ENCODE measurements at regions not wholly inside any gene's neighbourhood (a gene's known extent, or its start where the extent isn't known, plus 50 kb on each side); places are given as distances from the start of the nearest gene placed in this dataset.

GRCh38 chr7:33701927-33702326, 203.4 kb upstream of the BMPER start:
- H3K4me2 ChIP-seq (ENCODE audit: low read length), result no peak overlapping the region
- no peaks in the 10 kb centered on the region for H3K36me3 ChIP-seq (ENCODE audit: control insufficient read depth, insufficient read depth, low read length)
- no peak overlapping the region for H2AFZ ChIP-seq
- no peak overlapping the region for H3K9ac ChIP-seq
- H3K79me2 ChIP-seq, result no peaks in the 10 kb centered on the region
- no peaks in the 10 kb centered on the region for H3K4me1 ChIP-seq
- no peak for TF ChIP-seq CTCF (IDR thresholded peaks at IDR 0.05)
- no peaks in the 10 kb centered on the region for H3K9me3 ChIP-seq (ENCODE audit: control insufficient read depth, low read length)
- no peak overlapping the region for H3K27ac ChIP-seq
- no peak overlapping the region for H3K4me3 ChIP-seq (ENCODE audit: low read depth, low read length)
- H3K27me3 ChIP-seq (ENCODE audit: control insufficient read depth, insufficient read depth, low read length), result no peaks in the 10 kb centered on the region

DNA sequence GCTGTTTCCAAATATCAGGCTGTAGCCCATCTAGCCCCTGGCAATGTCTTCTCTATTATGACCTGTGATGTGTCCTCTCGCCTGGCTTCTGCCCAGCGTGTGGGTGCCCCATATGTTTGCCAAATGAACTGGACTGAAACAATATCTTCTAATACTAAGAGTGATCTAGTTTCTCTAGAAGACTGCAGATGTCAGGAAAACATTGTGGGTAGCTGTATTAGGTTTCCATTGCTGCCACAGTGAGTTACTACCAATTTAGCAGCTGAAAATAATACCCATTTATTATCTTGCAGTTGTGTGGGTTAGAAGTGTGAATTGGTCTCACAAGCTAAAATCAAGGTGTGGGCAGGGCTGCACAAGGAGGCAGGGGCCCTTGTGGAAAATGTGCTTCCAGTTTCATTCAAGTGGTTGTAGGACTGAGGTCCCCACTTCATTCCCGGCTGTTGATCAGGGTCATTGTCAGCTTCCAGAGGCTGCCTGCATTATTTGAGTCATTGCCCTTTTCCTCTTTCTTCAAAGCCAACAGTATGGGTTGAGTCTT, 202.8 kb upstream of the BMPER start:
- Histone ChIP-seq H3K4me2 (ENCODE audit: low read length) (no peak overlapping the region), H3K27ac (no peak overlapping the region), H3K79me2 (no peaks in the 10 kb centered on the region), H3K4me1 (no peaks in the 10 kb centered on the region), H3K27me3 (ENCODE audit: control insufficient read depth, insufficient read depth, low read length) (no peaks in the 10 kb centered on the region), H3K36me3 (ENCODE audit: control insufficient read depth, insufficient read depth, low read length) (no peaks in the 10 kb centered on the region), H3K9me3 (ENCODE audit: control insufficient read depth, low read length) (no peaks in the 10 kb centered on the region), H2AFZ (no peak overlapping the region), H3K4me3 (ENCODE audit: low read depth, low read length) (no peak overlapping the region), H3K9ac (no peak overlapping the region)
- TF ChIP-seq CTCF (IDR thresholded peaks at IDR 0.05), result no peak

GRCh38 chr7:33705333-33705833, 200.0 kb upstream of the BMPER start:
- no peak for TF ChIP-seq CTCF (IDR thresholded peaks at IDR 0.05)
- H2AFZ ChIP-seq, result no peak overlapping the region
- H3K27me3 ChIP-seq (ENCODE audit: control insufficient read depth, insufficient read depth, low read length), result no peaks in the 10 kb centered on the region
- no peaks in the 10 kb centered on the region for H3K9me3 ChIP-seq (ENCODE audit: control insufficient read depth, low read length)
- H3K36me3 ChIP-seq (ENCODE audit: control insufficient read depth, insufficient read depth, low read length), result no peaks in the 10 kb centered on the region
- no peaks in the 10 kb centered on the region for H3K79me2 ChIP-seq
- no peak overlapping the region for H3K4me3 ChIP-seq (ENCODE audit: low read depth, low read length)
- no peaks in the 10 kb centered on the region for H3K4me1 ChIP-seq
- no peak overlapping the region for H3K4me2 ChIP-seq (ENCODE audit: low read length)
- H3K9ac ChIP-seq, result no peak overlapping the region
- H3K27ac ChIP-seq, result no peak overlapping the region

- Histone ChIP-seq H3K27me3 (ENCODE audit: control insufficient read depth, insufficient read depth, low read length) (no peaks in the 10 kb centered on the region), H3K4me2 (ENCODE audit: low read length) (no peak overlapping the region), H2AFZ (no peak overlapping the region), H3K4me1 (no peaks in the 10 kb centered on the region), H3K9ac (no peak overlapping the region), H3K4me3 (ENCODE audit: low read depth, low read length) (no peak overlapping the region), H3K79me2 (no peaks in the 10 kb centered on the region), H3K27ac (no peak overlapping the region), H3K36me3 (ENCODE audit: control insufficient read depth, insufficient read depth, low read length) (no peaks in the 10 kb centered on the region), H3K9me3 (ENCODE audit: control insufficient read depth, low read length) (no peaks in the 10 kb centered on the region)
- TF ChIP-seq CTCF (IDR thresholded peaks at IDR 0.05), result no peak
Observed at GRCh38 chr7:33706186-33706585, 199.2 kb upstream of the BMPER start.

DNA sequence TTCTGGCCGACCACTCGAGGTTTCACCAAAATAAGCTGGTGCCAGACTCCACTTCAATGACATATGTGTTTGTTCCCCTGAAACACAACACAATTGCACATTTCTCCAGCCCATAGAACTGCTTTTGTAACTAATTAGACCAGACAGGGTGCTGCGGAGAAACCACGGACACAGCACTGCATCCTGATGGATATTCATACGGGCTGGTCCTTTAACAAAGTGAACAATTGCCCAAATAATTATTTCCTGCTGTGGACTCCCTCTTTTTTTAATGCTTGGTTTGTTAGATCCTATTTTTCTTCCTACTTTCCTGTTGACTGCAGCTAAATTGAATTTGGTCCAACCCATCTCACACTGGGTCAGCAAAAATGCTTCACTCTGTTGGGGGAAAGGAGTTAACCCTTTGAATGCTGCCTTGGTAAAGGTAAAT, 198.6 kb upstream of the BMPER start:
- H3K9me3 ChIP-seq (ENCODE audit: control insufficient read depth, low read length), result no peaks in the 10 kb centered on the region
- no peak overlapping the region for H3K27ac ChIP-seq
- no peak overlapping the region for H3K9ac ChIP-seq
- no peaks in the 10 kb centered on the region for H3K4me1 ChIP-seq
- H2AFZ ChIP-seq, result no peak overlapping the region
- no peak overlapping the region for H3K4me2 ChIP-seq (ENCODE audit: low read length)
- H3K36me3 ChIP-seq (ENCODE audit: control insufficient read depth, insufficient read depth, low read length), result no peaks in the 10 kb centered on the region
- H3K79me2 ChIP-seq, result no peaks in the 10 kb centered on the region
- no peak for TF ChIP-seq CTCF (IDR thresholded peaks at IDR 0.05)
- H3K27me3 ChIP-seq (ENCODE audit: control insufficient read depth, insufficient read depth, low read length), result no peaks in the 10 kb centered on the region
- H3K4me3 ChIP-seq (ENCODE audit: low read depth, low read length), result no peak overlapping the region

All from parathyroid adenoma (tissue), 2 donors.